Pancreas (tissue), 10 donors: ENCODE measurements at regions not wholly inside any gene's neighbourhood (a gene's known extent, or its start where the extent isn't known, plus 50 kb on each side); places are given as distances from the start of the nearest gene placed in this dataset.

Experiments
- ATAC-seq, 4 donors: fragments of 200-7000 bp; cut with Tn5 transposase; one replicate each; pipeline versions ENCODE4 v1.8.0 to v1.9.1; 2020; ENCODE audit warnings: mild to moderate bottlenecking in 4 of 4, moderate library complexity in 4 of 4
- DNase-seq, 6 donors: peaks; one replicate each; pipeline ENCODE4 v3.0.0-alpha.2; 2020
- FAIRE-seq: peaks from 2 replicates; lab custom pipeline; 2012; peaks lifted over from hg19 to GRCh38; lab: Jason Lieb, UNC
- H3K27ac ChIP-seq, 4 donors: fragments of 200-600 bp; sonication (generic); 1 replicate in 3 of 4; 2 replicates in 1 of 4; pipeline versions ENCODE4 v1.5.0 to v1.8.0; 2020
- H3K27me3 ChIP-seq, 4 donors: fragments of 200-600 bp; one replicate each; pipeline ENCODE4 v1.8.0; 2021
- H3K36me3 ChIP-seq, 3 donors: fragments of 200-600 bp; sonication (generic) in 1 of 3; one replicate each; pipeline versions ENCODE4 v1.5.0 to v1.8.0; 2020 to 2021
- H3K4me1 ChIP-seq, 3 donors: fragments of 200-600 bp; one replicate each; pipeline ENCODE4 v1.8.0; 2021
- H3K4me3 ChIP-seq, 4 donors: fragments of 200-600 bp; sonication (generic) in 2 of 4; one replicate each; pipeline versions ENCODE4 v1.5.0 to v1.8.0; 2020 to 2021
- H3K9me3 ChIP-seq, 4 donors: fragments of 200-600 bp; one replicate each; pipeline ENCODE4 v1.8.0; 2021
- WGBS, 2 donors: extraction: QIAGEN DNeasy Blood & Tissue Kit; methylation state at CpG; one replicate each; pipeline ENCODE4 v1.1.7; 2013; 5-methylcytosine and 5-hydroxymethylcytosine counted together
- intact Hi-C, 3 donors: fragments of 100-400 bp; cut with DNase I; formaldehyde crosslinking; loops; one replicate each; pipeline versions ENCODE4 v1.11.1 to v1.14.2; 2022
- TF ChIP-seq, protein P1 (sequence below), 4 donors: fragments of 200-600 bp; sonication (generic) in 3 of 4; IDR thresholded peaks; one replicate each; pipeline versions ENCODE4 v1.5.0 to v1.8.0; 2021; ENCODE audit warnings: antibody characterized with exemption in 4 of 4
- donor health status: healthy with polysubstance abuse.
- donor health status: DM: no; HTN: no; CAD: no; lungs with moderate emphysema.
- donor health status: DM: no; HTN: no; CAD: no.
- donor health status: control.
- donor health status: control.
- donor health status: Bipolar disorder and iron deficiency.
- donor health status: DM: yes; HTN: yes; CAD: no.
- donor health status: DM: no; HTN: no; CAD: no.
- donor health status: DM: no; HTN: no; CAD: no.
- donor health status: DM: yes; HTN: yes; CAD: no.

DNA sequence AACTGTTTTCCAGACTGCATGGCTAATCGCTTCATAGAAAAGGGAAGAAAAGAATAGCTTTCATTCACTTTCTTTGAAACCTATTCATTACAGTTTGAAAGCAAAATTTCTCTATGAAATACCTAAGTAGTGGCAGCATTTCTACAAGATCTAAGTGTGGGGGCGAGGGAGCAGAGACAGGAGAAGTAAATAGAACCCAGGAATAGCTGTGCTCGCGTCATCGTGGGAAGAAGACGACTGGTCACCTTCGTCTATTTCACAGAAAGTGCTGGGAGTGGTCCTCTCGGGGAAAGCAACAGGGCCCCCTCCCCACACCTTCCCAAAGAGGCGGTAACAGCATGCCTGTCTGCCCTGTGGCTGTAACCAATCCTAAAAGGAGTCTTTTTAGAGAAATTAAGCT lies 169.9 kb upstream of the NOCT start:
- TF ChIP-seq, protein P1, sequence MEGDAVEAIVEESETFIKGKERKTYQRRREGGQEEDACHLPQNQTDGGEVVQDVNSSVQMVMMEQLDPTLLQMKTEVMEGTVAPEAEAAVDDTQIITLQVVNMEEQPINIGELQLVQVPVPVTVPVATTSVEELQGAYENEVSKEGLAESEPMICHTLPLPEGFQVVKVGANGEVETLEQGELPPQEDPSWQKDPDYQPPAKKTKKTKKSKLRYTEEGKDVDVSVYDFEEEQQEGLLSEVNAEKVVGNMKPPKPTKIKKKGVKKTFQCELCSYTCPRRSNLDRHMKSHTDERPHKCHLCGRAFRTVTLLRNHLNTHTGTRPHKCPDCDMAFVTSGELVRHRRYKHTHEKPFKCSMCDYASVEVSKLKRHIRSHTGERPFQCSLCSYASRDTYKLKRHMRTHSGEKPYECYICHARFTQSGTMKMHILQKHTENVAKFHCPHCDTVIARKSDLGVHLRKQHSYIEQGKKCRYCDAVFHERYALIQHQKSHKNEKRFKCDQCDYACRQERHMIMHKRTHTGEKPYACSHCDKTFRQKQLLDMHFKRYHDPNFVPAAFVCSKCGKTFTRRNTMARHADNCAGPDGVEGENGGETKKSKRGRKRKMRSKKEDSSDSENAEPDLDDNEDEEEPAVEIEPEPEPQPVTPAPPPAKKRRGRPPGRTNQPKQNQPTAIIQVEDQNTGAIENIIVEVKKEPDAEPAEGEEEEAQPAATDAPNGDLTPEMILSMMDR (IDR thresholded peaks at IDR 0.05) = no peak
- H3K9me3 ChIP-seq = no peaks in the 10 kb centered on the region
- no peaks in the 10 kb centered on the region for H3K27me3 ChIP-seq
- no peak overlapping the region for H3K4me3 ChIP-seq
- no peaks in the 10 kb centered on the region for H3K4me1 ChIP-seq
- intact Hi-C loops = no loop called here
- FAIRE-seq (no peak), DNase-seq (no peak), ATAC-seq (no peak)
- no peak overlapping the region for H3K27ac ChIP-seq
- no peaks in the 10 kb centered on the region for H3K36me3 ChIP-seq
- WGBS, 2 donors = 42% methylated on average over 9 of the region's 9 CpGs

DNA sequence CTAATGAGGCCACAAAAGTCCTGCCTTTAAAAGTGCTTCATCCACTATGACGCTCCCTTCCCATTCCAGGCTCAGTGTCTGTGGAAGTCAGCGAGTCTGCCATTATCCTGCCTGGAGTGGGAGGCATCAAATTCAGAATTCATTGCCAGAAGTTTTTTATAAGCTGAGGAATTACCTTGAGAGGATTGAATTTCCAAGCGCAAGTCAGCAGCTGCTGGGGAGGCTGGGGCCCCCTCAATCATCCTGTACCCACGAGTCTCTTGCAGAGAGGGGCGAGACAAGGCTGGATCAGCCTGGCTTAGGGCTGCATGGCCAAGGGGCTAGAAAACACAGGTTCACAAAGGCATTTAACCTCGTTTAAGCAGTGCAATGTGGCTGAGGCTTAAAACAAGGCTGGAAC lies 170.5 kb upstream of the NOCT start:
- TF ChIP-seq, protein P1 (IDR thresholded peaks at IDR 0.05) = no peak
- ATAC-seq (no peak), FAIRE-seq (no peak), DNase-seq (no peak)
- Histone ChIP-seq H3K27me3 (no peaks in the 10 kb centered on the region), H3K27ac (no peak overlapping the region), H3K36me3 (no peaks in the 10 kb centered on the region), H3K4me3 (no peak overlapping the region), H3K4me1 (no peaks in the 10 kb centered on the region), H3K9me3 (no peaks in the 10 kb centered on the region)
- intact Hi-C loops = no loop called here
- WGBS, 2 donors = 60 to 66% methylated on average over 6 of the region's 6 CpGs

DNA sequence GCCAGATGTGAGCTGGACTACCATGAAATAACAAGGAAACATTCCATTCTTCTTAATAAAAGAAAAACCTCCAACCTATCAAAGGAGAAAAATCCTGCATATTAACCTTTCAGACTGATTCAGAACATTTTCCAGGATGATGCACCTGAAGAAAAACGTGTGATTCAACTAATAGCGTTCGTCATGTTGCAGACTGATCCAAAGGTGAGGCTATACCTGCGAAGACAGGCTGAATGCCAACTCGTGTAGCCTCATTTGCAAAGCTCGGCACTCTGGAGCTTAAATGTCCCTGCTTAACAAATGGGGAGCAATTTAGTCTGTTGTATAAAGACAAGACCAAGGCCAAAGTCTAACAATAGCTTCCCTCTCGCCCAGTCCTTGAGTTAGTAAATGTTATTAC lies 172.0 kb upstream of the NOCT start:
- WGBS, 2 donors = 28 to 34% methylated on average over 7 of the region's 7 CpGs
- Histone ChIP-seq H3K27me3 (no peaks in the 10 kb centered on the region), H3K4me1 (no peaks in the 10 kb centered on the region), H3K36me3 (no peaks in the 10 kb centered on the region), H3K9me3 (no peaks in the 10 kb centered on the region), H3K4me3 (no peak overlapping the region), H3K27ac (no peak overlapping the region)
- TF ChIP-seq, protein P1 (IDR thresholded peaks at IDR 0.05) = no peak
- intact Hi-C loops = no loop called here
- FAIRE-seq (no peak), ATAC-seq (no peak), DNase-seq (no peak)

DNA sequence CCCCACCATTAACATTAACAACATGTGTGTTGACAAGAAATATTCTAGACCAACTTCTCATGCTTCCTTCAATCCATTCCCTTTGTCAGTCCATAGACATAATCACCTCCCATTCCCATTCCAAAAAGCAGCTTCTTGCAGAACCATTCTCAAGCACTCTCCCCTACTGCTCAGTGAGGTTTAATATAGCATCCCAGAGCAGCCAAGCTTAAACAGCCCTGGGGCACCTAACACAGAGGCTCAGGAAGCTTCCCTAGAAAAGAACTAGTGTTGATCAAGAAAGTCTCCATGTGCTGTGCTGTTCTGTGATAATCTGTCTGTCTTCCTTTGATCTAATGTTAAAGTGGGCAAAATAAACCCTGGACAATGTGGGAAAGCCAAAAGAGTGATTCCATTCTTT lies 174.2 kb upstream of the NOCT start:
- no peaks in the 10 kb centered on the region for H3K36me3 ChIP-seq
- no peaks in the 10 kb centered on the region for H3K9me3 ChIP-seq
- H3K4me3 ChIP-seq = no peak overlapping the region
- FAIRE-seq = no peak
- ATAC-seq = no peak
- H3K27ac ChIP-seq = no peak overlapping the region
- no peaks in the 10 kb centered on the region for H3K27me3 ChIP-seq
- no peaks in the 10 kb centered on the region for H3K4me1 ChIP-seq
- TF ChIP-seq, protein P1 (IDR thresholded peaks at IDR 0.05) = no peak
- intact Hi-C loops = no loop called here
- DNase-seq = no peak

DNA sequence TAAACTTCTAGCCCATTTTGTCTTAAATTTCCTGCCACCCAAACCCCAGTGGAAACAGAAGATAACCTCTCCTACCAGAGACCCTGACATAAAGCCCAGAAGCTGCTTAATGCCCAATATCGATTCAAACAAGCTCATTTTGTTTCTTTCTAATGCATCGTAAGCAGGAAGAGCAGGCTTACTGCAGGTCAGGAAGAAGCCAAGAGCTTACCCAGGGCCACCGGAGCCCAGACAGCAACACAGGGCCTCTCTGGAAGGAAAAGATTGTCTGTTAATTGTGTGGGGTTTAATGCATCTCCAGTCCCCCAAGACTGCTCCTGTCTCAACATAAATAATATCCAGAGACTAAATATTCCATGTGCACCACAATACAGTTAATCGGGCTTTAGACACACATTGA lies 177.3 kb upstream of the NOCT start:
- TF ChIP-seq, protein P1 (IDR thresholded peaks at IDR 0.05) = no peak
- no peak overlapping the region for H3K4me3 ChIP-seq
- peaks cover 0 to 3% (median 0%) of the 10 kb centered on the region in 3 donors for H3K4me1 ChIP-seq
- intact Hi-C loops = no loop called here
- no peaks in the 10 kb centered on the region for H3K36me3 ChIP-seq
- H3K9me3 ChIP-seq = no peaks in the 10 kb centered on the region
- H3K27ac ChIP-seq = no peak overlapping the region
- no peak for ATAC-seq
- no peak for DNase-seq
- 71 to 80% methylated on average over 4 of the region's 4 CpGs for WGBS, 2 donors
- no peaks in the 10 kb centered on the region for H3K27me3 ChIP-seq
- FAIRE-seq = no peak
